SH-SY5Y (cell line): ENCODE measurements at regions not wholly inside any gene's neighbourhood (a gene's known extent, or its start where the extent isn't known, plus 50 kb on each side); places are given as distances from the start of the nearest gene placed in this dataset.

Experiments used
- GATA2 ChIP-seq: IDR thresholded peaks from 2 replicates; pipeline ENCODE4 v1.6.1; 2011; ENCODE audit warnings: mild to moderate bottlenecking, low read depth, low read length
- GATA3 ChIP-seq: IDR thresholded peaks from 2 replicates; pipeline ENCODE4 v1.6.1; 2011; ENCODE audit warnings: low read depth, mild to moderate bottlenecking, low read length, moderate library complexity

DNA sequence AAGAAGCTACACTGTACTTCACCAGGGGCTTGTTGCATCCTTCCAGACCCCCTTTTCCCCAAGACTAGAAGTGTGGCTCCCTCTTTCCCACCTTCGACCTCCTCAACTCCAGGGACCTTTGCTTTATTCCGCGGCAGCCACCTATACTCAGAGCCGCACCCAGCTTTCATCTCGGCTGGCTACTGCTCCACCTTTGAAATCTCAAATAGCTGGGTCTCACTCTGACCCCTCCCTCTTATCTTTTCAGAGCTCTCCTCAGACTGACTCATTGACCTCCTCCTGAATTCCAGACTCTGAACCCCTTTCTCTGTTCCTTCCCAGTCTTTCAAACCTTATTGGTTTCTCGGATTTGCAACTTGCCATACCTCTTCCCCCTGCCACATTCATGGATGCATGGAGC, 144.7 kb upstream of the JUN start:
- TF ChIP-seq GATA2: no peak
- TF ChIP-seq GATA3: no peak
